H54 (cell line): ENCODE measurements at regions not wholly inside any gene's neighbourhood (a gene's known extent, or its start where the extent isn't known, plus 50 kb on each side); places are given as distances from the start of the nearest gene placed in this dataset.

Experiments
- DNase-seq: peaks from one replicate; pipeline ENCODE4 v3.0.0; 2011; ENCODE audit warnings: low spot score, mixed read lengths; ENCODE audit not compliant: insufficient read length
- FAIRE-seq: peaks from 3 replicates; lab custom pipeline; 2011; peaks lifted over from hg19 to GRCh38; lab: Jason Lieb, UNC
- POLR2A ChIP-seq: IDR thresholded peaks from 2 replicates; pipeline ENCODE4 v1.6.1; 2011; ENCODE audit warnings: low read depth, mild to moderate bottlenecking, low read length

GRCh38 chr18:78913830-78914231 lies 65.8 kb upstream of the SALL3 start:
- no peak for FAIRE-seq
- no peak for DNase-seq

GRCh38 chr18:78914249-78914935 lies 65.2 kb upstream of the SALL3 start:
- FAIRE-seq (no peak), DNase-seq (no peak)
- no peak for TF ChIP-seq POLR2A

More at GRCh38 chr18:78913830-78914231, 65.8 kb upstream of the SALL3 start:
- TF ChIP-seq POLR2A: no peak

- FAIRE-seq (no peak), DNase-seq (no peak)
Observed at GRCh38 chr18:78915446-78916008, 64.1 kb upstream of the SALL3 start.

GRCh38 chr18:78918707-78919106 lies 60.9 kb upstream of the SALL3 start:
- FAIRE-seq: no peak
- no peak for TF ChIP-seq POLR2A
- no peak for DNase-seq

More at GRCh38 chr18:78915446-78916008, 64.1 kb upstream of the SALL3 start:
- TF ChIP-seq POLR2A: no peak

- DNase-seq: no peak
- no peak for FAIRE-seq
- TF ChIP-seq POLR2A: no peak
Observed at GRCh38 chr18:78919956-78920355, 59.7 kb upstream of the SALL3 start.

GRCh38 chr18:78920456-78921138 lies 59.0 kb upstream of the SALL3 start:
- no peak for TF ChIP-seq POLR2A
- DNase-seq: no peak
- no peak for FAIRE-seq

GRCh38 chr18:78922856-78923255 lies 56.8 kb upstream of the SALL3 start:
- TF ChIP-seq POLR2A: no peak
- DNase-seq: no peak
- FAIRE-seq: no peak

GRCh38 chr18:78924301-78924700 lies 55.3 kb upstream of the SALL3 start:
- TF ChIP-seq POLR2A: no peak
- DNase-seq (no peak), FAIRE-seq (no peak)

- FAIRE-seq (no peak), DNase-seq (no peak)
- no peak for TF ChIP-seq POLR2A
Observed at GRCh38 chr18:78924786-78925540, 54.7 kb upstream of the SALL3 start.

GRCh38 chr18:78925557-78926242 lies 53.9 kb upstream of the SALL3 start:
- DNase-seq (no peak), FAIRE-seq (no peak)
- no peak for TF ChIP-seq POLR2A

DNA sequence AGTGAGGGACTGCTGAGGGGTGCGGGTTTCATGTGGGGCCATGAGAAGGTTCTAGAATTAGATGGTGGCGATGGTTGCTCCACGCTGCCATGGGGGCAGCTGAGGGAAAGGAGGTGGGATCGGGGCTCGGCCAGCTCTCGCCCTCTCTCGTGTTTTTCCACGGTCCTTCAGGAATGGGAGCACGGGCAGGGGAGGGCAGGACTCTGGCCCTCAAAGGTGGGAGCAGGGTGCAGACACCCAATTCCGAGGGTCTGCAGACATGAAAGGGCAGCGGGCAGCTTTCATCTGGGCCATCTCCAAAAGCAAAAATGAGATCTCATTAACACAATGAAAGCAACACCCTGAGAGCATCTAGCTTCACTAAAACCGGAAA lies 53.4 kb upstream of the SALL3 start:
- FAIRE-seq (no peak), DNase-seq (no peak)
- TF ChIP-seq POLR2A: no peak

GRCh38 chr18:78927156-78927555 lies 52.5 kb upstream of the SALL3 start:
- FAIRE-seq (no peak), DNase-seq (no peak)
- TF ChIP-seq POLR2A: no peak

GRCh38 chr18:78927616-78928015 lies 52.0 kb upstream of the SALL3 start:
- no peak for DNase-seq
- FAIRE-seq: no peak
- TF ChIP-seq POLR2A: no peak
